H1 (cell line): ENCODE measurements at regions not wholly inside any gene's neighbourhood (a gene's known extent, or its start where the extent isn't known, plus 50 kb on each side); places are given as distances from the start of the nearest gene placed in this dataset.
A peak's percentile ranks its signal among the peaks of the same experiment; 100 is the strongest.

Source experiments
- CTCF ChIA-PET: fragments of 300-600 bp; sonication (Branson Sonifier 250); formaldehyde crosslinking; loops from one replicate; lab custom pipeline; 2021; ENCODE audit not compliant: partially characterized antibody; lab: Charles Lee
- POLR2A ChIA-PET: fragments of 300-600 bp; sonication (Branson Sonifier 250); formaldehyde crosslinking; loops from one replicate; lab custom pipeline; 2021; ENCODE audit warnings: inconsistent platforms; ENCODE audit not compliant: partially characterized antibody; lab: Charles Lee
- DNase-seq, 2 experiments: peaks; one replicate each; pipeline versions ENCODE4 v3.0.0 to v3.0.0-alpha.2; 2010 to 2022; ENCODE audit warnings: low spot score in 2 of 2, low read depth in 1 of 2, mixed read lengths in 1 of 2
- FAIRE-seq: peaks from 2 replicates; lab custom pipeline; 2011; peaks lifted over from hg19 to GRCh38; lab: Jason Lieb, UNC
- H2AFZ ChIP-seq: 2 replicates; pipeline ENCODE4 v1.8.1; 2012; ENCODE audit warnings: low read length, inconsistent platforms
- H2AK5ac ChIP-seq: 2 replicates; pipeline ENCODE4 v1.6.1; 2013; ENCODE audit warnings: low read depth, low read length
- H2BK120ac ChIP-seq: replicated peaks from 2 replicates; pipeline ENCODE3; 2013; ENCODE audit warnings: low read depth, low read length, inconsistent platforms
- H2BK12ac ChIP-seq: 2 replicates; pipeline ENCODE4 v1.6.1; 2013; ENCODE audit warnings: low read depth, low read length
- H2BK15ac ChIP-seq: 2 replicates; pipeline ENCODE4 v1.6.1; 2013; ENCODE audit warnings: low read length
- H2BK20ac ChIP-seq: 2 replicates; pipeline ENCODE4 v1.6.1; 2013; ENCODE audit warnings: low read length
- H2BK5ac ChIP-seq: 2 replicates; pipeline ENCODE4 v1.6.1; 2013; ENCODE audit warnings: low read depth, low read length
- H3K14ac ChIP-seq: 2 replicates; pipeline ENCODE4 v1.6.1; 2013; ENCODE audit warnings: inconsistent platforms; ENCODE audit not compliant: insufficient read length
- H3K18ac ChIP-seq: 2 replicates; pipeline ENCODE4 v1.6.1; 2013; ENCODE audit warnings: low read length; ENCODE audit errors: extremely low read depth
- H3K23ac ChIP-seq: 2 replicates; pipeline ENCODE4 v1.6.1; 2013; ENCODE audit warnings: inconsistent platforms; ENCODE audit not compliant: insufficient read length
- H3K23me2 ChIP-seq: 2 replicates; pipeline ENCODE4 v1.6.1; 2013; ENCODE audit warnings: low read depth, low read length
- H3K27ac ChIP-seq: 2 replicates; pipeline ENCODE4 v1.6.1; 2011; ENCODE audit warnings: low read depth, low read length, inconsistent platforms
- H3K27me3 ChIP-seq, 4 experiments: replicated peaks in 1 of 4; 1 replicate in 1 of 4; 2 replicates in 3 of 4; pipeline versions ENCODE4 v1.6.1 to v1.8.1; 2011 to 2013; ENCODE audit warnings: low read length in 3 of 4, mild to moderate bottlenecking in 3 of 4, inconsistent platforms in 2 of 4, mixed read lengths in 2 of 4, moderate library complexity in 1 of 4; ENCODE audit not compliant: control insufficient read depth in 3 of 4, insufficient read depth in 3 of 4; ENCODE audit errors: extremely low read depth in 1 of 4
- H3K36me3 ChIP-seq, 4 experiments: 2 replicates each; pipeline versions ENCODE4 v1.6.1 to v1.8.1; 2011 to 2013; ENCODE audit warnings: mild to moderate bottlenecking in 4 of 4, low read length in 3 of 4, moderate library complexity in 2 of 4, control low read depth in 1 of 4, inconsistent platforms in 1 of 4; ENCODE audit not compliant: insufficient read depth in 4 of 4, control insufficient read depth in 2 of 4
- H3K4ac ChIP-seq: replicated peaks from 2 replicates; pipeline ENCODE3; 2013; ENCODE audit warnings: low read length, low read depth, mixed read lengths, inconsistent platforms; ENCODE audit not compliant: insufficient read length
- H3K4me1 ChIP-seq, 4 experiments: replicated peaks in 1 of 4; 1 replicate in 1 of 4; 2 replicates in 3 of 4; pipeline versions ENCODE4 v1.6.1 to v1.8.1; 2011 to 2013; ENCODE audit warnings: low read length in 3 of 4, inconsistent platforms in 2 of 4, mixed read lengths in 1 of 4; ENCODE audit not compliant: insufficient read depth in 4 of 4, control insufficient read depth in 3 of 4
- H3K4me2 ChIP-seq, 2 experiments: 2 replicates each; pipeline versions ENCODE4 v1.6.1 to v1.8.1; 2011 to 2013; ENCODE audit warnings: low read depth in 2 of 2, low read length in 2 of 2, control low read depth in 1 of 2, inconsistent platforms in 1 of 2, mild to moderate bottlenecking in 1 of 2; ENCODE audit not compliant: insufficient read depth in 1 of 2
- H3K4me3 ChIP-seq, 4 experiments: fragments of 200-600, 300-600 bp in 1 of 4; sonication (generic), shearing (Covaris generic), sonication (Bioruptor Twin) in 1 of 4; 2 replicates each; pipeline versions ENCODE4 v1.5.1 to v1.8.1; 2011 to 2016; ENCODE audit warnings: low read length in 4 of 4, low read depth in 3 of 4, control low read depth in 2 of 4, inconsistent platforms in 2 of 4, mild to moderate bottlenecking in 2 of 4, mixed read lengths in 1 of 4, moderate library complexity in 1 of 4; ENCODE audit not compliant: insufficient read depth in 2 of 4; ENCODE audit errors: extremely low read depth in 1 of 4
- H3K56ac ChIP-seq: replicated peaks from 2 replicates; pipeline ENCODE3; 2013; ENCODE audit warnings: low read depth, mild to moderate bottlenecking, mixed read lengths, low read length, inconsistent platforms; ENCODE audit not compliant: insufficient read length
- H3K79me1 ChIP-seq: 2 replicates; pipeline ENCODE4 v1.6.1; 2013; ENCODE audit warnings: low read depth, low read length, control low read depth
- H3K79me2 ChIP-seq, 2 experiments: 2 replicates each; pipeline versions ENCODE4 v1.6.1 to v1.8.1; 2012 to 2013; ENCODE audit warnings: low read length in 2 of 2, mild to moderate bottlenecking in 2 of 2, inconsistent platforms in 1 of 2; ENCODE audit not compliant: insufficient read depth in 2 of 2, control insufficient read depth in 1 of 2
- H3K9ac ChIP-seq, 4 experiments: replicated peaks in 1 of 4; 1 replicate in 1 of 4; 2 replicates in 3 of 4; pipeline versions ENCODE4 v1.6.1 to v1.8.1; 2011 to 2013; ENCODE audit warnings: low read depth in 3 of 4, low read length in 3 of 4, control low read depth in 2 of 4, mild to moderate bottlenecking in 2 of 4, moderate library complexity in 2 of 4, inconsistent platforms in 1 of 4; ENCODE audit errors: extremely low read depth in 1 of 4
- H3K9me3 ChIP-seq, 2 experiments: 2 replicates each; pipeline versions ENCODE4 v1.6.1 to v1.8.1; 2012 to 2013; ENCODE audit warnings: mild to moderate bottlenecking in 2 of 2, moderate library complexity in 2 of 2, control low read depth in 1 of 2, inconsistent platforms in 1 of 2, low read depth in 1 of 2, low read length in 1 of 2, mixed read lengths in 1 of 2; ENCODE audit not compliant: insufficient read depth in 2 of 2
- H4K20me1 ChIP-seq, 2 experiments: replicated peaks in 1 of 2; 2 replicates each; pipeline versions ENCODE3 to v1.8.1; 2011 to 2013; ENCODE audit warnings: inconsistent platforms in 2 of 2, low read length in 2 of 2, mild to moderate bottlenecking in 1 of 2; ENCODE audit not compliant: insufficient read depth in 2 of 2, control insufficient read depth in 1 of 2
- H4K5ac ChIP-seq: 2 replicates; pipeline ENCODE4 v1.6.1; 2013; ENCODE audit warnings: low read length, low read depth, mixed read lengths, inconsistent platforms; ENCODE audit not compliant: insufficient read length
- H4K8ac ChIP-seq: 2 replicates; pipeline ENCODE4 v1.8.0; 2013; ENCODE audit warnings: mild to moderate bottlenecking, moderate library complexity, low read length, inconsistent platforms; ENCODE audit not compliant: insufficient read depth; ENCODE audit errors: extremely low read depth
- H4K91ac ChIP-seq: replicated peaks from 2 replicates; pipeline ENCODE3; 2013; ENCODE audit warnings: low read length, mixed read lengths, inconsistent platforms; ENCODE audit not compliant: insufficient read length
- BCL11A ChIP-seq, 2 experiments: IDR thresholded peaks; one replicate each; pipeline ENCODE4 v1.6.1; 2011; ENCODE audit warnings: low read depth in 2 of 2, low read length in 2 of 2, mild to moderate bottlenecking in 2 of 2
- CTBP2 ChIP-seq: IDR thresholded peaks from 2 replicates; pipeline ENCODE4 v1.7.0; 2011; ENCODE audit warnings: borderline replicate concordance, mild to moderate bottlenecking, moderate library complexity, mixed read lengths, low read length; ENCODE audit not compliant: insufficient read depth, insufficient read length
- EGR1 ChIP-seq: IDR thresholded peaks from 2 replicates; pipeline ENCODE4 v1.6.1; 2011; ENCODE audit warnings: low read depth, low read length, borderline replicate concordance
- JUND ChIP-seq: IDR thresholded peaks from 2 replicates; pipeline ENCODE4 v1.6.1; 2011; ENCODE audit warnings: mild to moderate bottlenecking, improper control_type of control experiment, low read length
- SUZ12 ChIP-seq: fragments of 200-600 bp; sonication (generic); IDR thresholded peaks from 2 replicates; pipeline ENCODE4 v1.6.1; 2012; ENCODE audit warnings: mild to moderate bottlenecking, inconsistent platforms, low read length, moderate library complexity, mixed read lengths

DNA sequence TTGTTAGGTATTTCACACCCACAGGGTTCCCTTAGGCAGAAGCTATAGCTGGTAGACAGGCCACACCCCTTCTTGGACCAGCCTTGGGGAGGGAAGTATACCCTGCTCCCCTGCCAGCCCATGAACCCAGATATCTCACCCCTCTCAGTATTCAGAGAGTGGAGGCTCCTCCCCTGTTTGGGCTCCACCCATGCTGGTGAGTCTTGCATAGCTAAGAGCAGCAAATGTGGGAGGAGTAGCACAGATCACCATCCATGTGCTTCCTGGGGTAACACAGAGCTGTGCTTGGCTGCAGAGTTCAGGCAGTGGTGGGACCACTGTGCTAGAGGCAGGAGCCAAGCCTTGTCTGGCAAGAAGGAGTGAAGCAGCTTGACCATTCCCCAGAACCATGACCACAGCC, 427.2 kb downstream of the ZIC1 start:
- no peak for TF ChIP-seq SUZ12
- no peak for TF ChIP-seq CTBP2
- no peak for TF ChIP-seq EGR1
- TF ChIP-seq JUND: no peak
- TF ChIP-seq BCL11A (IDR thresholded peaks at IDR 0.05; ENCODE audit: low read depth in 2 of 2, low read length in 2 of 2): no peak
- Histone ChIP-seq H4K5ac (no peak overlapping the region), H2BK5ac (no peak overlapping the region), H3K79me2 (no peaks in the 10 kb centered on the region), H3K9ac (no peak overlapping the region), H3K27me3 (no peaks in the 10 kb centered on the region), H4K8ac (no peak overlapping the region; the same call in 1 of the 2 replicates), H2BK120ac (no peak overlapping the region), H3K4ac (no peak overlapping the region), H3K36me3 (no peaks in the 10 kb centered on the region), H2AFZ (no peak overlapping the region; the same call in 1 of the 2 replicates), H3K4me1 (no peaks in the 10 kb centered on the region), H3K18ac (no peak overlapping the region), H3K4me3 (no peak overlapping the region), H3K14ac (no peak overlapping the region), H3K23me2 (no peaks in the 10 kb centered on the region), H3K9me3 (no peaks in the 10 kb centered on the region), H2BK12ac (peak overlapping the region; percentile 33; the same call in 1 of the 2 replicates), H2AK5ac (no peak overlapping the region), H3K4me2 (no peak overlapping the region), H4K91ac (no peak overlapping the region), H2BK15ac (no peak overlapping the region), H3K23ac (no peak overlapping the region), H4K20me1 (no peaks in the 10 kb centered on the region), H3K56ac (no peak overlapping the region), H3K27ac (no peak overlapping the region), H3K79me1 (no peaks in the 10 kb centered on the region), H2BK20ac (no peak overlapping the region)
- POLR2A ChIA-PET: no interaction called here
- DNase-seq (no peak), FAIRE-seq (no peak)
- CTCF ChIA-PET: interaction anchor here (0.7 to 2.0 kb wide), 3 partner anchors 10 to 241 kb away, joined by 3 to 5 read pairs (median 3); no protein-coding TSS in a partner anchor
